Psoas muscle (tissue), 7 donors: ENCODE measurements at regions not wholly inside any gene's neighbourhood (a gene's known extent, or its start where the extent isn't known, plus 50 kb on each side); places are given as distances from the start of the nearest gene placed in this dataset.

Experiments
- ATAC-seq, 4 donors: fragments of 200-7000 bp; cut with Tn5 transposase; one replicate each; pipeline ENCODE4 v1.9.1; 2020; ENCODE audit warnings: moderate library complexity in 3 of 4, mild to moderate bottlenecking in 2 of 4
- DNase-seq, 2 donors: peaks; one replicate each; pipeline ENCODE4 v3.0.0-alpha.2; 2020
- H3K27ac ChIP-seq: fragments of 200-600 bp; one replicate; pipeline ENCODE4 v1.8.0; 2022
- H3K27me3 ChIP-seq, 3 donors: fragments of 200-600 bp in 1 of 3; one replicate each; pipeline versions ENCODE4 v1.6.1 to v1.8.0; 2013 to 2022; ENCODE audit warnings: low read length in 2 of 3, mild to moderate bottlenecking in 2 of 3, moderate library complexity in 1 of 3; ENCODE audit not compliant: insufficient read depth in 3 of 3
- H3K36me3 ChIP-seq, 2 donors: fragments of 200-600 bp in 1 of 2; one replicate each; pipeline versions ENCODE4 v1.6.1 to v1.8.0; 2013 to 2022; ENCODE audit warnings: low read depth in 1 of 2, mild to moderate bottlenecking in 1 of 2, moderate library complexity in 1 of 2; ENCODE audit not compliant: insufficient read depth in 1 of 2
- H3K4me1 ChIP-seq: fragments of 200-600 bp; one replicate; pipeline ENCODE4 v1.8.0; 2022
- H3K4me3 ChIP-seq: fragments of 200-600 bp; one replicate; pipeline ENCODE4 v1.8.0; 2022; ENCODE audit warnings: mild to moderate bottlenecking
- H3K9me3 ChIP-seq: fragments of 200-600 bp; one replicate; pipeline ENCODE4 v1.8.0; 2022
- WGBS, 3 donors: extraction: QIAGEN DNeasy Blood & Tissue Kit; methylation state at CpG; one replicate each; pipeline versions ENCODE4 v1.1.6 to v1.1.7; 2013; 5-methylcytosine and 5-hydroxymethylcytosine counted together
- intact Hi-C, 2 donors: fragments of 100-400 bp; cut with DNase I; formaldehyde crosslinking; loops; one replicate each; pipeline versions ENCODE4 v1.11.0 to v1.14.2; 2022
- TF ChIP-seq, protein P1 (sequence below): fragments of 200-600 bp; IDR thresholded peaks from one replicate; pipeline ENCODE4 v1.8.0; 2022; ENCODE audit warnings: antibody characterized with exemption
- donor health status: healthy with polysubstance abuse.
- donor health status: DM: no; HTN: no; CAD: no; lungs with moderate emphysema.
- donor health status: Bipolar disorder and iron deficiency.
- donor health status: healthy.
- donor health status: DM: yes; HTN: yes; CAD: no.
- donor health status: DM: no; HTN: no; CAD: no.
- donor health status: DM: yes; HTN: yes; CAD: no.

DNA sequence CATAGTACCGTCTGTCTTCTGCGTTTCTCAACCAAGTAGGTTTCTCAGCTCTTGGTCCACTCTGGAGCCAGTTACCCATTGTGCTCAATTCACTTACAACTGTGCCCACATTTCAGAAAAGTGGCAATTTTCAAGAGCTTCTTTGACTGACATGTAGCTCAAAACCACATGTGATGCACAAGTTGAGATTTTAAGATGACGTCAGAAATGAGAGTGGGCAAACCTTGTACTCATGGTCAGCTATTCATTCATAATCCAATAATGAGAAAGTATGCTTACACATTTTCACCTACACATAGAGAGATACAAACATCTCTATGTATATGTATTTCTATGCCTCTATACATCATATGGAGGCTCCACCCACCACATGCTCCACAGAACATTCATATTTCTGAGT is 487.2 kb upstream of the AKR1E2 start:
- ATAC-seq (no peak), DNase-seq (no peak)
- H3K27me3 ChIP-seq: no peaks in the 10 kb centered on the region
- WGBS, 3 donors: 96 to 98% (median 97%) methylated on average over 3 of the region's 3 CpGs
- H3K4me3 ChIP-seq: no peak overlapping the region
- peaks cover 10% of the 10 kb centered on the region for H3K4me1 ChIP-seq
- TF ChIP-seq, protein P1, sequence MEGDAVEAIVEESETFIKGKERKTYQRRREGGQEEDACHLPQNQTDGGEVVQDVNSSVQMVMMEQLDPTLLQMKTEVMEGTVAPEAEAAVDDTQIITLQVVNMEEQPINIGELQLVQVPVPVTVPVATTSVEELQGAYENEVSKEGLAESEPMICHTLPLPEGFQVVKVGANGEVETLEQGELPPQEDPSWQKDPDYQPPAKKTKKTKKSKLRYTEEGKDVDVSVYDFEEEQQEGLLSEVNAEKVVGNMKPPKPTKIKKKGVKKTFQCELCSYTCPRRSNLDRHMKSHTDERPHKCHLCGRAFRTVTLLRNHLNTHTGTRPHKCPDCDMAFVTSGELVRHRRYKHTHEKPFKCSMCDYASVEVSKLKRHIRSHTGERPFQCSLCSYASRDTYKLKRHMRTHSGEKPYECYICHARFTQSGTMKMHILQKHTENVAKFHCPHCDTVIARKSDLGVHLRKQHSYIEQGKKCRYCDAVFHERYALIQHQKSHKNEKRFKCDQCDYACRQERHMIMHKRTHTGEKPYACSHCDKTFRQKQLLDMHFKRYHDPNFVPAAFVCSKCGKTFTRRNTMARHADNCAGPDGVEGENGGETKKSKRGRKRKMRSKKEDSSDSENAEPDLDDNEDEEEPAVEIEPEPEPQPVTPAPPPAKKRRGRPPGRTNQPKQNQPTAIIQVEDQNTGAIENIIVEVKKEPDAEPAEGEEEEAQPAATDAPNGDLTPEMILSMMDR: no peak
- no peaks in the 10 kb centered on the region for H3K36me3 ChIP-seq
- intact Hi-C loops: no loop called here
- H3K27ac ChIP-seq: no peak overlapping the region
- H3K9me3 ChIP-seq: no peaks in the 10 kb centered on the region

DNA sequence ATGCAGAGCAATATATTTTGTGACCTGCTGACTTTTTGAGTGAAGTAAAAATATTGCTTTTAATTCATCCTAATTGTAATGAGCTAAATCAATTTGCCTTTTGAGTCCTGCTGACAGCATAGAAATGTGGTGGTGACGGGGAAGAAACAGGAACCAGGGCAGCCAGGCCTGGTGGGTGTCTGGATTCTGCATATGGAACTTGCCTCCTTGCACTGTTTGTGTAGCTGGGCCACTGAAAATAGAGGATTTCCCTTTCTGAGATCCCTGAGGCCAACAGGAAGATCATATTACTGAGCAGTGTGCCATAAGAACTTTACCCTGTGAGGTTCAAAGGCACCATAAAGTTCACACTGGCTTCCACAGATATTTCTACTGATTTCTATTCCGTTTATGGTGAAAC is 488.4 kb upstream of the AKR1E2 start:
- Histone ChIP-seq H3K27ac (no peak overlapping the region), H3K27me3 (no peaks in the 10 kb centered on the region), H3K4me3 (no peak overlapping the region), H3K4me1 (peaks cover 8% of the 10 kb centered on the region), H3K9me3 (no peaks in the 10 kb centered on the region), H3K36me3 (no peaks in the 10 kb centered on the region)
- DNase-seq (no peak), ATAC-seq (no peak)
- 36 to 53% (median 40%) methylated on average over 2 of the region's 2 CpGs for WGBS, 3 donors
- TF ChIP-seq, protein P1: no peak
- intact Hi-C loops: no loop called here

DNA sequence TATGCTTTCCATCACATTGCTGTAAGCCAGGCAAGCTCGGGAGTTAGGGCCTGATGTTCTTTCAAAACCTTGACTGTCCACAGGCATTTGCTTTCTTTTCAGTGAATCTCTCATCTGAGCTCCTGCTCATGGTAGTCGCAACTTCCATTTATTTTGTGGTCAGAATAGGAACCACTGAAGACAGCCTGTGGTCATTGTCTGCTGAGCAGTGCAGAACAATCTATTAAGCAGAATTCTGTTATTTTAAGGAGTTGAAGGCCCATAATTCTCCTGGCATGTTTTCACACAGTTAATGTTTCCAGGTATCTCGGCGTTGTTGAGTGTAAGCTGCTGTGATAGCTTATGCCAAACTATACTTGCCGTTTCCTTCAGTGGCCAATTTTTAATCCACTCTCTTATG is 491.1 kb upstream of the AKR1E2 start:
- Histone ChIP-seq H3K9me3 (no peaks in the 10 kb centered on the region), H3K27ac (no peak overlapping the region), H3K27me3 (no peaks in the 10 kb centered on the region), H3K4me3 (no peak overlapping the region), H3K4me1 (peaks cover 8% of the 10 kb centered on the region), H3K36me3 (no peaks in the 10 kb centered on the region)
- DNase-seq (no peak), ATAC-seq (no peak)
- intact Hi-C loops: no loop called here
- TF ChIP-seq, protein P1: no peak
- WGBS, 3 donors: 76 to 87% (median 82%) methylated on average over 5 of the region's 5 CpGs

DNA sequence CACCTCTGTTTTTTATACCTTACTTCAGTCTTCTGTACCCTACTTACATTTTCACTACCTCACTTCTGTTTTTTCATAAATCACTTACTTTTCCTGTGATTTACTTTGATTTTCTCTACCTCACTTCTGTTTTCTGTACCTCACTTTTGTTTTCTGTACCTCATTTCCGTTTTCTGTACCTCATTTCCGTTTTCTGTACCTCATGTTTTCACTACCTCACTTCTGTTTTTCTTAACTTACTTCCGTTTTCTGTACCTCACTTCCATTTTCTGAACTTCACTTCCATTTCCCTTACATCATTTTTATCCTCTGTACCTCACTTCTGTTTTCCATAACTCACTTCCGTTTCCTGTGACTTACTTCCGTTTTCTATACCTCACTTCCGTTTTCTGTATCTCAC is 492.0 kb upstream of the AKR1E2 start:
- intact Hi-C loops: no loop called here
- DNase-seq (no peak), ATAC-seq (no peak)
- TF ChIP-seq, protein P1: no peak
- Histone ChIP-seq H3K36me3 (no peaks in the 10 kb centered on the region), H3K4me3 (no peak overlapping the region), H3K27me3 (no peaks in the 10 kb centered on the region), H3K27ac (no peak overlapping the region), H3K4me1 (peaks cover 8% of the 10 kb centered on the region), H3K9me3 (no peaks in the 10 kb centered on the region)
- 87 to 95% (median 91%) methylated on average over 6 of the region's 6 CpGs for WGBS, 3 donors

DNA sequence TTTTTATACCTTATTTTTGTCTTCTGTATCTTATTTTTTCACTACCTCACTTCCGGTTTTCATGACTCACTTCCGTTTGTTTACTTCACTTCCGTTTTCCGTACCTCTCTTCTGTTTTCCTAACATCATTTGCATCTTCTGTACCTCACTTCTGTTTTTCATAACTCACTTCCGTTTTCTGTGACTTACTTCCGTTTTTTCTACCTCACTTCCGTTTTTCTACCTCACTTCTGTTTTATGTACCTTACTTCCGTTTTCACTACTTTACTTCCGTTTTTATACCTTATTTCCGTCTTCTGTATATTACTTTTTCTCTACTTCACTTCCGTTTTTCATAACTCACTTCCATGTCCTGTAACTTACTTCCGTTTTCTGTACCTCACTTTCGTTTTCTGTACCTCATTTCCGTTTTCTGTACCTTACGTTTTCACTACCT is 492.5 kb upstream of the AKR1E2 start:
- H3K27ac ChIP-seq: no peak overlapping the region

More for the DNA sequence above, 492.5 kb upstream of the AKR1E2 start:
- Histone ChIP-seq H3K36me3 (no peaks in the 10 kb centered on the region), H3K4me3 (no peak overlapping the region), H3K9me3 (no peaks in the 10 kb centered on the region), H3K4me1 (peaks cover 8% of the 10 kb centered on the region), H3K27me3 (no peaks in the 10 kb centered on the region)
- 92 to 96% (median 95%) methylated on average over 15 of the region's 15 CpGs for WGBS, 3 donors
- ATAC-seq (no peak), DNase-seq (no peak)
- TF ChIP-seq, protein P1: no peak
- intact Hi-C loops: no loop called here
